GM21360 (cell line): ENCODE measurements at regions not wholly inside any gene's neighbourhood (a gene's known extent, or its start where the extent isn't known, plus 50 kb on each side); places are given as distances from the start of the nearest gene placed in this dataset.

Source experiments
- ATAC-seq: cut with Tn5 transposase; IDR thresholded peaks from one replicate; pipeline ENCODE4 v1.9.1; 2021; ENCODE audit warnings: mild to moderate bottlenecking, moderate library complexity; ENCODE audit not compliant: unreplicated experiment

DNA sequence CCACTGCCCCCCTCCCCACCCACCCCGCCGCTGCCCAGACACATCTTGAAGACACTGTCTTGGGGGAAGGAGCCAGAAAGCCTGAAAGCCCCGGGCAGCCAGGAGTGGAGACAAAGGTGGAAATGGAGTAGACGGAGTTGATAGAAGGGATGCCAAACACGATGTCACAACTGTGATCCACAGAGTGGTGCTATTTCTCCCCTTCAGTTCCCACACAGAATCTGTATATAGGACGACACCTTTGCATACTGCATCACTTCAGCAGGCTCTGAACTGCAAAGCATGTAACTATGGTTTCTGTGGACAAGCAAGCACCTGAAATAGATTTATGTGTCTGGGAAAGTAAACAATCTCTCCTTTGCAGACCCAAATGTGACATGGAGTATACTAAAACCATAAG, 56.4 kb upstream of the F13A1 start:
- ATAC-seq = no peak

DNA sequence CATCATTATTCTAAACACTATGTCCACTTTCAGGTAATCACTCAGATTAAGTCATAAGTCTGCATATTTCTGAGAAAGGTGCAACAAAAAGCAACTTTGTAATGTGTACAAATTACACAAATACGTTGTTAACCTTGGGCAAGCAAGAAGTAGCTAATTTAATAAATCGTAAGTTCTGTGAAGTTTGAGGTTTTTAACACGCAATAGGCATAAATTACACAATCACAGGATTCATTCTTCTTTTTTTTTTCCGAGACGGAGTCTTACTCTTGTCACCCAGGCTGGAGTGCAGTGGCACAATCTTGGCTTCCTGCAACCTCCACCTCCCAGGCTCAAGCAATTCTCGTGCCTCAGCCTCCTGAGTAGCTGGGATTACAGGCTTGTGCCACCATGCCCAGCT, 57.2 kb upstream of the F13A1 start:
- ATAC-seq = no peak

DNA sequence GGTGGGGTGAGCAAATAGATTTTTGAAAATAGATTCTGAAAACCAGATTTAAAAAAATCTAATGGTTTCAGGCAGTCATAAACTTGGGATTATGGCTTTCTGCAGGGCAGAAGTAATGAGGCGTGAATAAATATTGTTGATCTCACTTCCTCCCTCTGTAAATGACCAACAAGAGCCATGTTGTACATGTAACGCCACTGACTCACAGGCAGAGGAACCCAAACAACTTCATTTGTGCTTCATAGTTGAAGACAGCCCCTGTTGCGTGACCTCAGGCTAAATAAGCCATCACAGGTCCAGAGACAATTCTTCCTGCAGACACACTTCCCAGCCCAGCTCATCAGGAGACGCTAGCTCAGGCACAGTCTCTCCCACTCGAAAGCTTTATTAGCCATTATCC, 59.1 kb upstream of the F13A1 start:
- no peak for ATAC-seq

DNA sequence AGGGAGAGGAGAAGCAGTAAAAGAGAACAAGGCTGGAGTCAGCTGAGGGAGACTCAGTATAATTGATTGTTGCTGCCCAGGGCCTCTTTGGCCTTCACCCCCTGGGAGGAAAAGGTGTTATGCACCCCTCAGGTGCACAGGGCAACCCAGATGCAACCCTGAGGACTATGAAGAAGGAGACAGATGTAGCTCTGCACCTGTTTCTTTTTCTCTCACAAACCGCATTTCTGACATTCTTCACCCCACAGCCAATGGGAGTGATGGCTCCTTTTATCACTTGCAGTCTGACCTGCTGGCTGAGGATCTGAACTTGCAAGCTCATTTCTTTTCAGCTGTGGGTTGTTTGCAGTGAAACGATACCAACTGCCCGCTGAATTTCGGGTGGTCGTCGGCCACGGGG, 64.1 kb upstream of the F13A1 start:
- no peak for ATAC-seq

DNA sequence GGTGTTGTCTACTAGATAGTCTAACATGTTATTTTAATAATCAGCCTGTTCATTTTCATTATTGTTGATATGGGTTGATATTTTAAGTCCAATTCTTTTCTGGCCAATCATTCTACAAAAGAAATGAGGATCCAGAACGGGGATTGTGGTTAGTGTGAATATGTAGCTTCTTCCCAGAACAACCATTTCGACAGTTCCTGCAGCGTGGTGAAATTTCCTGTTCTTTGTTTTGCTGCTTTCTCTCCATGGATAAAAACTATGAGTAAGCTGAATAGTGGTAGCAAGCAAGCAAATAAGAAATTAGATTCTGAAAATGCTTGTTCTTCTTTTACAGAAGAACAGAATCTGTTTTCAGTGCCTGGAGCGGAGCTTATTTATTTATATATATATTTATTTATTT, 65.5 kb upstream of the F13A1 start:
- no peak for ATAC-seq

DNA sequence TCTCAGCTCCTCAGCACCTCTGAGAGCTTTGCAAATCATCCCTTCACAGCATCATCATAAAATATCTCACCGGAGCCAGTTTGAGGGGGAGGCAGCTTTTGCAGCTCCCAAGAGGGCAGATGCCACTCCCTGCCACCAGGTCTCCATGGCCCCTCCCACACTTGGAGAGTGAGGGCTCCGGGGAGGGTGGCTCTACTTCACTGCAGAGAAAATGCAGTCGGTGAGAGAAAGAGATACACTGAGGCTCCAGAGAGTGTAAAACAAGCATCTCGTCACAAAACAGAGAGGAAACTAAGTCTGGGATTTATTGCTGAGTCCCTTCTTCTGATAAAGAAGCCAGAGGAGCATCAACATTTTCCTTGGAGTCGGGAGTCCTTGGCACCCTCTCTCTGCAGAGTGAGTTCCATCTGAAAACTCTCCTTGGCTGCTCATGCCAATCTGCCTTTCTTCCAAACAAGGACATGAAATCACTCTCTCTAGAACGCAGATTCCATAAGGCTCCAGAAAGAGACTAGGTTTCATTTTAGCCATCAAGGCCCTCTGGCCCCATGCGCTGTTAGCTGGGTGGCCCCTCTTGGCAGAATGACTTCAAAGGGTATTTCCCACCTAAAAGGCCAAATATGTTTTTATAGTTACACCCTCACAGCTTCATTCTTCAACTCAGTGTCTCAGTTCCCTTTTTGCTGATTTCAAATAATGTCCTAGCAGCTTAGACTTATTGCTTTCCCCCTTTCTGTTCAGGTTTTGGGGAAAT, 70.6 kb upstream of the F13A1 start:
- peak; percentile 69 for ATAC-seq

DNA sequence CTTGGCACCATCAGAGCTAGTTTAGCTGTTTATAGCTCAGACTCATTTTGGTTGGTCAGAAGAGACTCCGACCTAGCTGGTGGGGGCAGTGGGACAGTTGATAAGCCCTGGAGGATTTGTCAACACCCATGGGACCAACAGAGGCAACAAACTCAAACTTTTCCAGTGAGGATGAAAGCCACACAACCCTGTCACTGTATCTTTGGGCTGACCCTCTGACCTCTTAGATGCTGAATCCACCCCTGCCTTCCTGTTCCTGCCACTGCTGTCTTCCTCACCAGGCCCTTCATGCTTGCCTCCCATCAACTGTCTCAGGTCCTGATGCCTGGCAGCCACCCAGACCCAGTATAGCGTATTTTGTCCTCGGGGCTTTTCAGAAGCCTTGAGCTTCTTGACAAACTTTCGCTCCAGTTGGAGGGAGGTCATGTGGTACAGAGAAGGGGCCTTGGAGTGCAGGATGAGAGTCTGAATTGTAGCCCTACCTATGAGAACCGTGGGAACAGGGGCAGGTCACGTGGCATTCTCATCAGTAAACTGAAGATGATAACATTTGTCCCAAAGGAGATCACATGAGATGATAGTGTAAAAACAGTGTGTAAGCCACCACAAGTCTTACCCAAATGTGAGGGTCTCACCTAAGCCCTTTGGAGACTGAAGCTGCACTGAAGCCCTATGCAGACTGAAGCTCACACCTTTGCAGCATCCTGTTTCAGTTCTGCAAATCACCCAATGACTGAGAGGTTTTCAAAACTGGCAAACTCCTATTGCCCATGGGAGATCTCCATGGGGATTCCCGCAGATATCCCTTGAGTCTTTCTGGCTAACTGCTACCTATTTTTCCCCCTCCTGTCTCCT, 72.0 kb upstream of the F13A1 start:
- ATAC-seq = peak; percentile 44

DNA sequence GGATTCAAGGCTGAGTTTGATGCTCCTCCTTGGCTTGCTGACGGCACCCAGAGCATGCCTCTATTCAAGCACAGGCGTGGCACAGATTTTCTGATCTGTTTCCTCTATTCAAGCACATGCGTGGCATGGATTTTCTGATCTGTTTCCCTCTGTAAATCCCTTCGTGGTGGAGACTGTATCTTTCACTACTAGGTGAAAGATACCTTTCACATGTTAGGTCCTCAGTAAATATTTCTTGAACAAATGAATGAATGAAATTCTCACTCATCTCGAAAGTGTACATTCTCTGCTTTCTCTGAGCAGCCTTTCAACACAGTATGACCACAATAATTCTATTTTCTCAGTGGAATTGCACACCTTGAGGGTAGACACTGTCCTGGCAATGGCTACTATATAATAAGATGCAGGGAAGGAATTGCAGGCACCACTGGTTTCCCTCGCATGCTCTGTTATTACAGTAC, 72.6 kb upstream of the F13A1 start:
- ATAC-seq = no peak

DNA sequence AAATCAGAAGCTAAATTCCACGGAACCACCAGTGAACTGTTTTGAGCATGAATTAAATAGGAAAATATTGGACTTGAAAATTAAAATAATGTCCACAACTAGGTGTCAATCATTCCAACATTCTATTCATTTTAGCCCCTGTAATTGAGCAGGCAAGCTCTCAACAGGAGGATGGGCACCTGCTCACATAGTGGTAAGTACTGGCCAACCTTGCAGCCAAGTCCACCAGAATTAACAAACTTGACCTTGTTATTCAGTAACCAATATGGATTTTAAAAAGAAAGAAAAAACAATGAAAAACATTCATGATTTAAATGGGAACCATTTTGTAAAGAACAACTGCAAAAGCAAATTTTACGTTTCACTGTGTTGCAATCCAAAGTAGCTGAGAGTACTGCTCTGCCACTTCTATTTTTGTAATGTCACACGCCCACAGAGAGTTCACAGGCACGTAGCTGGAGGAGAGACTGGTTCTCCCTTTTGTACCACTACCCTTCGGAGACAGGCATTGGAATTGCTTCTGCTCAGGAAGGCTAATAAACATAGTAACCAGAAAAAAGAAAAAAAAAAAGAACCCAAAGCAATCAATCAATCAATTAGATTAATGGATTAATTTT, 75.2 kb upstream of the F13A1 start:
- ATAC-seq = no peak

DNA sequence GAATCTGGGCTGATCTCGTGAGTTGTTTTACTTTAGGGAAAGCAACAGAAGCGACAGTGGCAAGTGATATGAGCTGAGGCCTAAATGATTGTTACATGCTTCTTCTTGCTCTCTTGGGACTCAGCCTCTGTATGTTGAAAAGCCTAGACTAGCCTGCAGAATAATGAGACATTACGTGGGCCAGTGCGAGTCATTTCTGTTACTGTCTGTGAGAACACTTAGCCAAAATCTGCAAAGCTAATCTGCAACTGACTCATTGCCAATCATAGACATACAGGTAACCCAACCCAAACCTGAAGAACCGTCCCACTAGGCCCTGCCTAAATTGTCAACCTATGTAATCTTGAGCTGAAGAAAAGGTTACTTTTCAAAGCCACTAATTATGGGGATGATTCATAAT, 77.4 kb upstream of the F13A1 start:
- no peak for ATAC-seq

DNA sequence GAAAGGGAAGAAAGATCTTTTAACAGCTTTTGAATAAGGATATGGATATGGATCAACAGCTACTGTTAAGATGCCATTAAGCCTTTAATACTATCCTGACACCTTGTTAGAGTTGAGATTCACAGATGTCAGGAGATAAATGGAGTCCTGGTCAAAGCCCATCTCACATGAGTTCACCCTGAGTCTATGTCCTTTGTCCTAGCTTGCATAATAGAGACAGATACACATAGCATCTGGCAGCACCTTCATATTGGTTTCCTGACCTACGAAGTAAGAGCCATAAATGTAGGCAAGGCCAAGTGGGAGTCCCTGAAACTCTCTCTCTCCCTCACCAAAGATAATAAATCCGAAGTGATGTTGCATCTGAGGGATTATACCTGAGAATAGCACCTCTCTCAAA, 79.1 kb upstream of the F13A1 start:
- no peak for ATAC-seq

DNA sequence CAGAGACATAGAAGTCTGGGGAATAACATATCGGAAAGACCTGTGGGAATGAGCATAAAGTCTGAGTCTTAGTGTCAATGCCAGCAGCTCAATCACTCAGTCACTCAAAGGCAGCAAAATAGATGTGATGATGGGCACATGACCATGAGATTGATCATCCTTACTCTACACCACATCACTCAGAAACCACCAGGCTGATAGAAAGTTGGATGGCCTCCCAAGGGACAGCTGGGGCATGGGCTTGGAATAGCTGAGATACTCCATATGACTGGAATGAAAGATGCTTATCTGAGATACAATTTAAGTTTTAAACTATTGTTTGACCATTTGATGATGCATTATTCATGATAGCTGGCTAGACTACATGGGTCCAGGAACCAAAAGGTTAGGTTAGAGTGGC, 80.9 kb upstream of the F13A1 start:
- no peak for ATAC-seq

DNA sequence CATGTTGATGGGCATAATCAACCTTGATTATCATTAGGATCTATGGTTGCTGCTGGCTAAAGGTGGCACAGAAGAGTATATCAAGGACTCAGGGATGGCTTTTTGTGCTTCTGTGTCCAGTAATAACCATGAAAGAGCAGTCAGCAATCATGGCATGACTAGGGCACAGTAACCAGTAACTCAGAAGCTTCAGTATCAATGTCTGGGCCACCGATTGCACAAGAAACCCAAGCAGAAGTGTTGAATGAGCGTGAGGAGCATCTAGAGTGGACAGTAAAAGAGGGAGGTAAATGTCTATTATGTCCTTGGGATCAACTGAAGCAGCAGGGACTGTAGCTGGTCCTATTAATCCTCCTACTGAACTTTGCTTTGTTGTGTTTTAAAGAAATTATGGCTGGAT, 81.5 kb upstream of the F13A1 start:
- ATAC-seq = no peak

DNA sequence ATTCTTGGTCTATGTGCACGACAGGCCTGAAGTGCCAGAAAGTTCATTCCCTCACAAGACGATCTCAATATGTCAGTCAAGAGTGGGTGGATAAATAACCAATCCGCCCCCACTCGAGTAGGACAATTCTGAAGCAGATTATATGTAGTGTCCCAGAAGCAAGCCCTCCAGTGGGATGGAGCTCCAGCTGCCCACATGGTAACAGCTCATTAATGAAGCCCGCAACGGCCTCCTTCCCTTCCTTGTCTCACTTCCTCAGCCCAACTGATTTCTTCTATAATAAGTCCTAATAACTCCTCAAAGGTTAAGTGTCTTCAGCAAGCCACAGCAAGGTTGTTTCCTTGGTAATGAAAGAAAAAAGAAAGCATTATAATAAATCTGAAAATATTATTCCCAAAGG, 82.1 kb upstream of the F13A1 start:
- ATAC-seq = no peak

DNA sequence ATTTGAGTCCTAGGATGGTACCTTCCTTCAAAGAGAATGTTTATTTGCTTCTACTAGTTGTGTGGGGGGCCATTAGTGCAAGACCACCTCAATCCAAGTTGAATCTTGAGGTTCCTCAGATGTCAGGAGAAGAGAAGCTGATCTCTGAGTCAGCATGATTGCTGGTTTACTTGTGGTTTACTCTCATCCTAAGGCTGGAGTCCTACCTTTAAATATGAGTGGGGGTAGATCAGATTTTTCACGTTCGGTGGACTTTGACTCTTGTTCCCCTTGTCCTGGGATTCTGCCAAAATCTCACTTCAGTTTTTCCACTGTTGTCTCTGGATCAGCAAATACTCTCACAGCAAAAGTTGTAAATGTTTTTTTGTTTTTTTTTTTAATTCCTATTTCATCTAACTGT, 84.6 kb upstream of the F13A1 start:
- no peak for ATAC-seq

DNA sequence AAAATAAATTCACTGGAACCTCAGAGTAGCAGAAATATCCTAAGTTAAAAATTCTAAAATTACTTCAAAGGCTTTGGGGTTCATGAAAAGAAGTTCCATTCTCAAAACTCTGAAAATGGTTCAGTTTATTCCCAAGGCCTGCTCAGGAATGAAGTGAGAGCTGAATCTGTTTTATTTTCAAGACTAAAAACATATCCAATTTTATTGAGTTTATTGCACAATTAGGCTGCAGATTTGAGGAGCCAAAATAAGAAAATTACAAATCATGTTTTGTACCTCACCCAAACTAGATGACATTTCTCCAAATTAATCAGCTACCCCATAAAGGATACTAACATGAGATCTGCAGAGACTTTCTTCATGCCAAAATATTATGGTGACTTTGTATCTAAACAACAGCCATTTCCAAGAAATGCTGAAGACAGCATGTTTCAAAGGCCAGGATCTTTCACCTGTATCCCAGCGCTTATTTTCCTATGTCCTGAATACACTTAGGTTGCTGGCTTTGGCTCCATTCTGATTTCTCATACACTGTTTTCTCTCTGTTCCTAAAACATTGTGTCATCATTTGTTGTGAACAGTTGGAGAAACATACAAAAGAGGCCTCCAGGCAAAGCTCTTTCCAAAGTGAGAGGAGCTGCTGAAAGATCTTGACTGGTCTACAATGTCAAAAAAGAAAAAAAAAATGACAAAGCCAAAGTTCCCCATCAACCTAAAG, 85.7 kb upstream of the F13A1 start:
- ATAC-seq = no peak

DNA sequence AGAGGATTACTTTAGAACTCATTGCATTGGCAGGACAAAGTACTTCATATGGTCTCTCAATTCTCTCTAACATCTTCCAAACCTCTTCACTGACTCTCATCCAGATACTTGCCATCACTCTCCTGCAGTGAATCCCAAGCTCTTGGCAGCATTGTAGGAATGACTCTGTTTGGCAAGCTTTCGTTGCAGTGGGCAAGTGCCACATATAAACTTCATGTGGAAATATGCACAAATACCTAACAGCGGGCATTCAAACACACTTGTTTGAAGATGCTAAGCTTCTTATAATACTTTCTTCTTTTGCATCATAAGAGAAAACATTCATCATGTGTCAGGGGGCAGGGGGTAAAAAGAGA, 86.2 kb upstream of the F13A1 start:
- ATAC-seq = no peak

DNA sequence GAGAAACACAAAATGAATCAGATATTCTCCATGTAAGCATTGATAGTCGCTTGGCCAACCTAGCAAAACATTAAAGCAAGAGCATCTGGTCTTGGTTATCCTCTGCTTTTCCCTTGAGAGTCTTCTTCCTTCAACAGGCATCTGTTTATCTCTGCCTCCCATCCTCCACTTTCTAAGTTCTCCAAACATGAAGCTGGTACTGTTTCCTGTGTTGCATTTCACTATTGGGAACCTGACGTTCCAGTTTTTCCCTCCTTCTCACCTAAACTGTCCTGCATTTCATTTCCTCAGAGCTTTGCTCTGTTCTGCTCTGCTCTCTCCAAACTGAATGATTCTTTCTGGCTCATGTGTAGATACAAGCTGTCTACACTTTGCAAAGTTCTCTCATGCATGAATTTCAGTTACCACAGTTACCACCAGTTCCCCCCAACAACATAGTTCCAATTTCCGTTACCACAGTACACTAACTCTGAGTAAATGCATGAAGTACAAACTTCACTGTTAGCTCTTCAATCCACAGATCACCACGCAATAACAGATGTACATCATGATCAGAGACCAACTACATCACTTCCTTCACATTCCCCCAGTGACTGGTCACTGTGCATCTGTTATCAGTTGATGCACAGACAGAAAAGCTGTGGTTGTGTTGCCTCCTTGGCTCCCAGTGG, 86.7 kb upstream of the F13A1 start:
- peak; percentile 96 for ATAC-seq

DNA sequence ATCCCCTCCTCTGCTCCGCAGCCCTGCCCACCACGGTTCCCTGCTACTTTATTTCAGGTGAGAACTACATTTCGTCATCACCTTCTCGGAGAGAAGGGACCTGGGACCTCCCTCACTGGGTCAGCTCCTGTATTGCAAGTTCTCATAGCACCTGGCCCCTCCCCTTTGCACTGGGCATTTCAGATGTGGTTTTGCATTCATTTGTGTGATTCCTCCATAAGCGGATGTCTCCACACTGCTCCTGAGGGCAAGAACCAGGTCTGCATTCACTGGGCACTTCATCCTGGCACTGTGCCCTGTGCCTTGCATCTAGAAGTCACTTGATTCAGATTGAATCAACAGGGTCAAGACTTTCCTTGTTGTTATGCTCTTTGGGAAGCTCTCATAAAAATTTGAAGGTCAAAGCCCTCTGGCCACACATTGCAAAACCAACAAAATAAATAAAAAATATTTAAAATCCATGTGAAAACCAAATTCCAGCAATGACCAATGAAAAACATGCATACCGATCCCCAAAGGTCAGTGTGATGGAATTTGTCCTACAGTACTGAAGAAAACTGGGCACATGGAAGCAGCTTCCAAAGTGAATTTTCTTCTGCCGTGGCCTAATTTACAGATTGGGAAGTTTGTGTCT, 89.1 kb upstream of the F13A1 start:
- no peak for ATAC-seq

DNA sequence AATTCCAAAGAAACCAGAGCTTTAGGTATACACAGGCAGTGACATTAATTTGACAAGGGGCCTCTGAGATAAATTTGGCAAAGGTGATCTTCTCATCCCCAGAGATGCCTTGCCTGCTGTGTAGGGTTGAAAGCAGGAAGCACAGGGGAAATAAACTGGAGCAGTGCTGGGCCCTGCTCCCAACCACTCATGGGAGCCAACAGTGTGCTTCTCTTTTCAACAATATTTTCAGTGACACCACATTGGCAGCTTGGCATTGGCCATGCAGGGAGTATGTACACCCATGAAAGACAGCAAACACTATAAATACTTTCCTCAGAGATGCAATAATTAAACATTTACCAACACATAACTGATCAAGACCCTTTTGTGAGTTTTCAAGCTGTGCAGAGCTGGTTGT, 90.7 kb upstream of the F13A1 start:
- no peak for ATAC-seq
